HG03575 (cell line): ENCODE measurements at regions not wholly inside any gene's neighbourhood (a gene's known extent, or its start where the extent isn't known, plus 50 kb on each side); places are given as distances from the start of the nearest gene placed in this dataset.

Source experiments
- ATAC-seq: cut with Tn5 transposase; IDR thresholded peaks from one replicate; pipeline ENCODE4 v1.9.1; 2021; ENCODE audit not compliant: unreplicated experiment, insufficient number of reproducible peaks, low FRiP score; ENCODE audit errors: extremely low read depth

GRCh38 chr5:21225223-21226064 is 1237.4 kb upstream of the CDH18 start:
- ATAC-seq = no peak

DNA sequence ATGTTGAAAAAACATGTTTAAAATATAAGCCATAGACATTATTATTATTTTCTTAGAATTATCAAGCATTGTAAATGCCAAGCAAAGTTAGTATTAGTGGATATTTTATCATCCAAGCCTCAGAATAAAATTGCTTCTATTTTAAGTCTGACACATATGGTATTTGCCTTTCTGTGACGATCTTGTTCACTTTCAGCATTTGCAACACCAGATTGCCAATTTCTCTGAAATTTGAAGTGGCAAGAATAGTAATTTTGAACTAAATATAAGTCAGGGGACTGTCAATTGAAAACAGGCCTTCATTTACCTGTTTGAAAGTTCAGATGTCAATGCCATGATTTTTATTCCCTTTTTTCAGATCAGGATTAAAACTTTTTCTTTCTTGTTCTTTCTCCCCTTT is 1233.6 kb upstream of the CDH18 start:
- no peak for ATAC-seq

GRCh38 chr5:21219966-21220365 is 1232.0 kb upstream of the CDH18 start:
- no peak for ATAC-seq

GRCh38 chr5:21219251-21219650 is 1231.3 kb upstream of the CDH18 start:
- ATAC-seq = no peak

- no peak for ATAC-seq
These were observed 1224.0 kb upstream of the CDH18 start for GRCh38 chr5:21212026-21212425.

DNA sequence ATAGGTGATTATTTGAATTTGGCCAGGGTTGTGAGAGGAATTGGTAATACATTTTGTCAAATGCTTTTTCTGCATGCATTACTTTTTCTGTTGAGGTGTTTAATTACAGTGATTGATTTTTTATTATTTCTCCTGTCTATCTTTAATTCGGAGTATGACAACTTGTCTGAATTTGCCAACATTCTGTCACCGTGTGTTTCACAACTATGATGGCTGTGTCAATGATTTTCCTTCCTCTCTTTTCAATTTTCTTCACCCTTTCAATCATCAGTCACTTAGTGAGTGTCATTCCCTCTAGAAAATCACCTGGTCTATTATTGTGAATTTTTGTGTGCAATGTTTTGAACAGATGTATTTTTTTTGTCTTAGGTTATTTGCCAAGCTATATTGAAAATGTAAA is 1221.4 kb upstream of the CDH18 start:
- no peak for ATAC-seq

DNA sequence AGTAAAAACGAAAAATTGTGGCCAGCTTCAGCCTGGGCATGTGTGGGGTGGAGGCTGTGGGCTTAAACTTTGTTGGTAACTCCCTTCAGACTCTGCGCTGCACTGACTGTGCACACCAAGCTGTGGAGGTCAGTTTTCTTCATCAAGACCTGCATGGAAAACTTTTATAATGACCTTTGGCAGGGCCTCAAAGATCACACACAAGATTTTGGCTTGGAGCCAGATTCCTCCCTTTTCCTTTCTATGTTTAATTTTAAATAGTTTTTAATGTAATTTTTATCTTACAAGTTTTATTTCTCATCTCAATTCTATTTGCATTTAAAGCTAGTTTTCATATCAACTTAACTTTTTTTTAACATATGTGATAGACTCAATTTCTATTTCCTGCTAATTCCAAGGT is 1211.1 kb upstream of the CDH18 start:
- ATAC-seq = no peak

DNA sequence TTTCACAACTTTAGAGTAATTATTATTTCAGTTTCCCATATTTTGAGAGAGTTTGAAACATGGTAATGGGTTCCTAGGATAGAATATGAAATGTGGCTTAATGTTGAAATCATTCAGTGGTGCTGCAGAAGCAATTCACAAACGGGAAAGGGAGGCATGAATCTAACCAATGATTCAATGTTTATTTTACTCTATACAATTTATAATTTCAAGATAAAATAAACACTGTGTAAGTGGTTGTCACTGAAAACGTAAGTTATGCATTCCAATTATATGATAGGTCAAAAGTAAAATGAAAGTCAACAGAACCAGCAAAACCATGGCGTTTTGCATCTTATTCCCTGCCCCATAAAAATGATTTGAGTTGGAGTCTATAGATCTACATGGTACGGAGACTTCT is 1207.1 kb upstream of the CDH18 start:
- ATAC-seq = no peak

GRCh38 chr5:21185536-21185935 is 1197.5 kb upstream of the CDH18 start:
- ATAC-seq = no peak

- no peak for ATAC-seq
These were observed 1196.6 kb upstream of the CDH18 start for GRCh38 chr5:21184581-21184980.

DNA sequence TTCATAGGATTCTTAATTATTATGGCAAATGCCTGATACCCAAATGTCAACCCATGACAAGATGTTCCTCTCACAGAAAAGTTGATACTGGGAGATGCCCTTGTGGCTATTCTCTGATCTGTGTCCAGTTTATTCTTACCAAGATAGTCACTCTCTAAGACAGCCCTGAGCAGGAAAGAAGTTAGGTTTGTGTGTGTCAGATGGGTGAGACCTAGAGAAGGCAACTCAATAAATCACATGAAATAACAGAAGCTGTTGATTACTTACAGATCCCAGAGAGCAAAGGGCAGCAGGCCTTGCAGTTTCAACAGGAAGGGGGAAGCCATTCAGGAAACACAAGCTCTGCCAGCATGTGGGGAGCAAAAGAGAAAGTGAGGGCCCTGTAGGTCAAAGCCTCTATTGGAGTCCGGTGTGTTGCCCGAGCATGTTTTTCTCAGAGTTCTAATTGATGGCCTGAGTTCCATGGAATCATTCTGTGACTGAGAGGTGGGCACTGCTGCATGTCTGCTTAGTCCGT is 1193.7 kb upstream of the CDH18 start:
- no peak for ATAC-seq

DNA sequence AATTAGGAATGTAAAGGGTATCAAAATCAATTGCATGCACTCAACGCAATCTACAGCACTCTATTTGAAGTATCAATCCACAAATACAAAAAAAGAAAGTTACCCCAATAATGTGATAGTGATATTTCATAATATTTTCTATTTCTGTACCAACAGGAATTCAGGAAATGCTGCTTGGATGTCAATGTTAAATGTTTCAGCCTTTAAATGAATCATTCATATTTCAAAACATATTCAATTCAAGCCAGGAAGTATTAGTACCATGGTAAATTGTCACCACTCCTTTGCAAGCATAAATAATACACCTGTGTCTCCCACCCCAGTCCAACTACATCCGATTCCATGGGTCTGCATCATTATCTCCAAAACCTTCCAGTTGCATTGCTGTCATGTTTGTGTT is 1185.5 kb upstream of the CDH18 start:
- ATAC-seq = no peak

GRCh38 chr5:21173036-21173435 is 1185.0 kb upstream of the CDH18 start:
- no peak for ATAC-seq

DNA sequence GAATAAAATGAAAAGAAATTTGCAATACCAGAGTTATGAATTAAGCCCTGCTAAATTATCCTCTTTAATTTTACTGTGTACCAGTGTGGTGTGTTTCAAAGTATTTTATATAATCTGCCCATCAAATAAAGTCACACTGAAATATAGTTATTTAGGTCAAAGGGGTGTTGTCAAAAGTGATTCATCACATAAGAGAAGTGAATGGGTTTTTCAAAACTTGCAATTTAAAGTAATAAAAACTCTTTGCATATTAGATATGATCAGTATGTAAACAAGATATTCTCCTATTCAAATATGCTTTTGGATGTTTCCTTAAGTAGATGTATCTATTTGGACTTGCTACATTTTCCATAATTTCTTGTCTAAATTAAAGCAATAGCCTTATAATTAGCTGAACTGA is 1183.0 kb upstream of the CDH18 start:
- no peak for ATAC-seq

- ATAC-seq = no peak
These were observed 1180.6 kb upstream of the CDH18 start for GRCh38 chr5:21168557-21168956.

DNA sequence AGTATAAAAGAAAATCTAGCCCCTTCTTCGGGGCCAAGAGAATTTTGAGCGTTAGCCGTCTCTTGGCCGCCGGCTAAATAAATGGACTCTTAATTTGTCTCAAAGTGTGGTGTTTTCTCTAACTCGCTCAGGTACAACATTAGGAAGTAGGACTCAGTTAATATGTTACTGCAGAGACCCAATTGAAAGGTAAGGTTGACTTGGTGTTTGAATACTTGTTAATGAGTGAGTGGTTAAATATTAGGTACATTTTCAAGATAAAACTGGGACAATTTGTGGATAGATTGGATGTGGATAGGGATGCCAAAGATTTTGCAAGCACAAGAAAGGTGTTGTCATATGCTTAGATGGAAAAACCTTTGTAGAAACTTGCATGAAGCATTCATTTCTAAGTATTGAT is 1177.3 kb upstream of the CDH18 start:
- no peak for ATAC-seq

DNA sequence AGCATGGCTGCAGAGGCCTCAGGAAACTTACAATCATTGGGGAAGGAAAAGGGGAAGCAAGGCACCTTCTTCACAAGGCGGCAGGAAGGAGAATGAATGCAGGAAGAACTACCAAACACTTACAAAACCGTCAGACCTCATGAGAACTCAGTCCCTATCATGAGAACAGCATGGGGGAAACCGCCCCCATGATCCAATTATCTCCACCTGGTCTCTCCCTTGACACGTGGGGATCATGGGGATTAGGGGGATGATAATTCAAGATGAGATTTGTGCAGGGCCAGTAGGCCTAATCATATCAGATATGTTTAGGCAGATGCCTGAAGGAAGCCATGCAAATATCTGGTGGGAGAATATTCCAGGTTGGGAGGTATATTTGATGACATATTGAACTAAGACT is 1176.4 kb upstream of the CDH18 start:
- no peak for ATAC-seq

GRCh38 chr5:21159510-21160059 is 1171.6 kb upstream of the CDH18 start:
- ATAC-seq = no peak

GRCh38 chr5:21154526-21154925 is 1166.5 kb upstream of the CDH18 start:
- ATAC-seq = no peak

DNA sequence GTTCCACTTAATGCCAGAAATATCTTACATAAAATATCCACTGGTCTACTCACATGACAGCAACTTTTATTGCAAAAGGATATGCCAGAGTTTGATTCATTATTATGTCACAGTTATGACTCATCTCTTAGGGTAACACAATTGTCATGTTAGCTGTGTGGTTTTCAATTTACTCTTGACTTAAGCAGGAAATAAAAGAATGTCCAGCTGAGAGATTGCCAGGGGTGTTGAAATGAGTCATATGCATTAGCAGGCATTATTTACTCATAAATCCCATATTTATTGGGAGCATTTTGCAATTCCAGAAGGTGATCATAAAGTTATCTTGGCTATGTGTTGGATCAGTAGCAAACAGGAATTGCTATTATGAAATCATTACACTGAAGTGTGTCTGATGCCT is 1164.6 kb upstream of the CDH18 start:
- no peak for ATAC-seq

DNA sequence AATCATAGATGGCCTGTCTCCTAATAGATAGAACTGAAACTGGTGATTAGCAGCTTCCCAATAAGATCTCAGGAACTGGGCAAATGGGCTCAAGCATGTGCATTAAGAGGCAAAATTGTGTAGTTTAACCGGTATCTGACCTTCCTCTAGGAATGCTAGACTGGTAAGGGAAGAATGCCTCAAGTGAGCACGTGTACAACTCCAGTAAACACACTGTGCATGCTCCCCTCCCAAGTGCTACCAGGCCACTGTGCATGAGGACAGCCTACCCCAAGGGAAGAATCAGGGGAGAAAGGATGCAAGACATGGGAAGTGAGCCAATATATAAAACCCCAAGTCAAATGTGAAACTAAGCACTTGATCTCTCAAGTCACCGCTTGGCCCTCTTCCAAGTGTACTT is 1157.4 kb upstream of the CDH18 start:
- ATAC-seq = no peak
